ENCODE measurements at regions not wholly inside any gene's neighbourhood (a gene's known extent, or its start where the extent isn't known, plus 50 kb on each side); places are given as distances from the start of the nearest gene placed in this dataset.

GRCh38 chr4:44071959-44072955 lies 376.4 kb downstream of the KCTD8 start:
- Histone ChIP-seq H3K27me3 (ENCODE audit: insufficient read depth) (no peaks in the 10 kb centered on the region), H3K9me2 (ENCODE audit: insufficient read depth) (no peaks in the 10 kb centered on the region; the same call in 1 of the 2 replicates), H2AFZ (no peak overlapping the region), H3K4me2 (no peak overlapping the region), H3K36me3 (ENCODE audit: insufficient read depth) (no peaks in the 10 kb centered on the region), H3F3A (replicated peaks; ENCODE audit: low read depth) (no peaks in the 10 kb centered on the region), H4K20me1 (replicated peaks; ENCODE audit: insufficient read depth) (no peaks in the 10 kb centered on the region), H3K4me1 (ENCODE audit: insufficient read depth) (no peaks in the 10 kb centered on the region), H3K4me3 (no peak overlapping the region), H3K27ac (ENCODE audit: low read depth) (no peak overlapping the region), H3K79me2 (replicated peaks; ENCODE audit: insufficient read depth) (no peaks in the 10 kb centered on the region)
- no peak for DNase-seq (ENCODE audit: low spot score)
- no peaks in the 10 kb centered on the region; the same call in 2 of the 3 replicates for H3K4me1 Mint-ChIP-seq
- peaks cover 1% of the 10 kb centered on the region for H3K27me3 Mint-ChIP-seq (ENCODE audit: insufficient read depth, low read depth, poor library complexity)
- H3K27ac Mint-ChIP-seq = no peak overlapping the region
- no peak for TF ChIP-seq NANOG (IDR thresholded peaks at IDR 0.05; ENCODE audit: borderline replicate concordance)
- no peak for TF ChIP-seq EZH2phosphoT487 (IDR thresholded peaks at IDR 0.05; ENCODE audit: unreplicated experiment)
- TF ChIP-seq CTCF (conservative IDR thresholded peaks at IDR 0.05; ENCODE audit: low read depth in 2 of 2) = no peak
- no peak for TF ChIP-seq REST (IDR thresholded peaks at IDR 0.05; ENCODE audit: unreplicated experiment)
- no peak for TF ChIP-seq STAT1 (IDR thresholded peaks at IDR 0.05; ENCODE audit: unreplicated experiment)
- no peak for TF ChIP-seq POLR2AphosphoS5 (IDR thresholded peaks at IDR 0.05; ENCODE audit: low read depth)
- TF ChIP-seq CREB1 (CRISPR knock-in tag; IDR thresholded peaks at IDR 0.05; ENCODE audit: low read depth) = no peak
- TF ChIP-seq EZH2 (IDR thresholded peaks at IDR 0.05; ENCODE audit: low read depth, unreplicated experiment) = no peak
- no peak for TF ChIP-seq ZNF114 (CRISPR knock-in tag; IDR thresholded peaks at IDR 0.05)
- TF ChIP-seq ZNF462 (CRISPR knock-in tag; IDR thresholded peaks at IDR 0.05) = no peak
- TF ChIP-seq ETS1 (IDR thresholded peaks at IDR 0.05) = no peak
- no peak for TF ChIP-seq ZNF331 (CRISPR knock-in tag; IDR thresholded peaks at IDR 0.05; ENCODE audit: low read depth)
- TF ChIP-seq JUNB (IDR thresholded peaks at IDR 0.05; ENCODE audit: unreplicated experiment) = no peak
- no peak for ATAC-seq
- no peak overlapping the region for H3K4me3 Mint-ChIP-seq
- peaks cover 36% of the 10 kb centered on the region for H3K9me3 Mint-ChIP-seq
- H3K36me3 Mint-ChIP-seq (ENCODE audit: low read depth) = peaks cover 43% of the 10 kb centered on the region

All from GM23338 (cell line).